ENCODE measurements at regions not wholly inside any gene's neighbourhood (a gene's known extent, or its start where the extent isn't known, plus 50 kb on each side); places are given as distances from the start of the nearest gene placed in this dataset.
A peak's percentile ranks its signal among the peaks of the same experiment; 100 is the strongest.

DNA sequence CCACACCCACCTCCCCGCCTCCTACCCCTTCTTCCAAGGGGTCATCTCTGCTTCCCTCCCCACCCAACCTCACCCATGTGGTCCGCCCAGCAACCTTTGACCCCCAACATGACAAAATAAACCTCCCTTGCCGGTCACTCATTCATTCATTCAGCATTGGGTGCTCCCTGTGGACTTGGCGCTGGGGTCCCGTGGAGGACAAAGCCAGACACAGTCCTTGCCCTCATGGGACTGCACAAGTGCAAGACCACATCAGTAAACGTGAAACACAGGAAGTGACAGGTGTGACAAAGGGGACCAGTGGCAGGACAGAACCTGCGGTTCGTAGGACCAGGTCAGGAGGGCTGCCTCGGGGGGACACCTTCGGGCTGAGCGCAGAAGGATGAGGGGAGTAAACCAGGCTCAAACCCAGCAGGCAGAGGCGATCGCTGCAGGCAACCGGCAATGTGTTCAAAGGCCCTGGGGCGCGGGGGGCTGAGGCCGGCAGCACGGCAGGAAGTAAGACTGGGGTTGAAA lies 185.4 kb downstream of the SEC14L1 start:
- TF ChIP-seq ZNF133 (tag by site-specific recombination; IDR thresholded peaks at IDR 0.05) (no peak), ZNF114 (tag by site-specific recombination; IDR thresholded peaks at IDR 0.05) (no peak), IKZF3 (tag by site-specific recombination; IDR thresholded peaks at IDR 0.05) (no peak), ZNF266 (tag by site-specific recombination; IDR thresholded peaks at IDR 0.05; ENCODE audit: low read depth) (no peak), ZNF623 (tag by site-specific recombination; IDR thresholded peaks at IDR 0.05) (peak; percentile 93), ZNF426 (tag by site-specific recombination; IDR thresholded peaks at IDR 0.05) (no peak)
- TF ChIP-seq, protein P1, sequence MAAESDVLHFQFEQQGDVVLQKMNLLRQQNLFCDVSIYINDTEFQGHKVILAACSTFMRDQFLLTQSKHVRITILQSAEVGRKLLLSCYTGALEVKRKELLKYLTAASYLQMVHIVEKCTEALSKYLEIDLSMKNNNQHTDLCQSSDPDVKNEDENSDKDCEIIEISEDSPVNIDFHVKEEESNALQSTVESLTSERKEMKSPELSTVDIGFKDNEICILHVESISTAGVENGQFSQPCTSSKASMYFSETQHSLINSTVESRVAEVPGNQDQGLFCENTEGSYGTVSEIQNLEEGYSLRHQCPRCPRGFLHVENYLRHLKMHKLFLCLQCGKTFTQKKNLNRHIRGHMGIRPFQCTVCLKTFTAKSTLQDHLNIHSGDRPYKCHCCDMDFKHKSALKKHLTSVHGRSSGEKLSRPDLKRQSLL (tag by site-specific recombination; IDR thresholded peaks at IDR 0.05): no peak
- Histone ChIP-seq H3K36me3 (ENCODE audit: control insufficient read depth in 2 of 2, insufficient read depth in 1 of 2, low read length in 2 of 2) (peaks cover 0 to 3% of the 10 kb centered on the region in 2 experiments; a peak in 1 of 3 replicates), H3K9me3 (ENCODE audit: control insufficient read depth, insufficient read depth, low read depth, low read length) (no peaks in the 10 kb centered on the region), H3K4me1 (ENCODE audit: control insufficient read depth, insufficient read depth, low read length) (peaks cover 6% of the 10 kb centered on the region; the same call in 1 of the 2 replicates), H3K27ac (ENCODE audit: extremely low read depth, low read depth, low read length) (no peak overlapping the region), H3K4me3 (ENCODE audit: low read depth, low read length) (no peak overlapping the region)
- ChIA-PET POLR2A (no interaction called here), CTCF (interaction anchor here (1.0 kb wide), 1 partner anchor 168 kb away, joined by 3 read pairs; no protein-coding TSS in a partner anchor)

- TF ChIP-seq ZNF274 (IDR thresholded peaks at IDR 0.05; ENCODE audit: low read length) (no peak), ZNF274 (tag by site-specific recombination; IDR thresholded peaks at IDR 0.05; ENCODE audit: borderline replicate concordance) (no peak), ZNF394 (tag by site-specific recombination; IDR thresholded peaks at IDR 0.05; ENCODE audit: borderline replicate concordance) (no peak), ZNF626 (tag by site-specific recombination; IDR thresholded peaks at IDR 0.05) (no peak)
- TF ChIP-seq, protein P2, sequence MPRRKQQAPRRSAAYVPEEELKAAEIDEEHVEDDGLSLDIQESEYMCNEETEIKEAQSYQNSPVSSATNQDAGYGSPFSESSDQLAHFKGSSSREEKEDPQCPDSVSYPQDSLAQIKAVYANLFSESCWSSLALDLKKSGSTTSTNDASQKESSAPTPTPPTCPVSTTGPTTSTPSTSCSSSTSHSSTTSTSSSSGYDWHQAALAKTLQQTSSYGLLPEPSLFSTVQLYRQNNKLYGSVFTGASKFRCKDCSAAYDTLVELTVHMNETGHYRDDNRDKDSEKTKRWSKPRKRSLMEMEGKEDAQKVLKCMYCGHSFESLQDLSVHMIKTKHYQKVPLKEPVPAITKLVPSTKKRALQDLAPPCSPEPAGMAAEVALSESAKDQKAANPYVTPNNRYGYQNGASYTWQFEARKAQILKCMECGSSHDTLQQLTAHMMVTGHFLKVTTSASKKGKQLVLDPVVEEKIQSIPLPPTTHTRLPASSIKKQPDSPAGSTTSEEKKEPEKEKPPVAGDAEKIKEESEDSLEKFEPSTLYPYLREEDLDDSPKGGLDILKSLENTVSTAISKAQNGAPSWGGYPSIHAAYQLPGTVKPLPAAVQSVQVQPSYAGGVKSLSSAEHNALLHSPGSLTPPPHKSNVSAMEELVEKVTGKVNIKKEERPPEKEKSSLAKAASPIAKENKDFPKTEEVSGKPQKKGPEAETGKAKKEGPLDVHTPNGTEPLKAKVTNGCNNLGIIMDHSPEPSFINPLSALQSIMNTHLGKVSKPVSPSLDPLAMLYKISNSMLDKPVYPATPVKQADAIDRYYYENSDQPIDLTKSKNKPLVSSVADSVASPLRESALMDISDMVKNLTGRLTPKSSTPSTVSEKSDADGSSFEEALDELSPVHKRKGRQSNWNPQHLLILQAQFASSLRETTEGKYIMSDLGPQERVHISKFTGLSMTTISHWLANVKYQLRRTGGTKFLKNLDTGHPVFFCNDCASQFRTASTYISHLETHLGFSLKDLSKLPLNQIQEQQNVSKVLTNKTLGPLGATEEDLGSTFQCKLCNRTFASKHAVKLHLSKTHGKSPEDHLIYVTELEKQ (tag by site-specific recombination; IDR thresholded peaks at IDR 0.05; ENCODE audit: borderline replicate concordance): no peak
- TF ChIP-seq, protein P3, sequence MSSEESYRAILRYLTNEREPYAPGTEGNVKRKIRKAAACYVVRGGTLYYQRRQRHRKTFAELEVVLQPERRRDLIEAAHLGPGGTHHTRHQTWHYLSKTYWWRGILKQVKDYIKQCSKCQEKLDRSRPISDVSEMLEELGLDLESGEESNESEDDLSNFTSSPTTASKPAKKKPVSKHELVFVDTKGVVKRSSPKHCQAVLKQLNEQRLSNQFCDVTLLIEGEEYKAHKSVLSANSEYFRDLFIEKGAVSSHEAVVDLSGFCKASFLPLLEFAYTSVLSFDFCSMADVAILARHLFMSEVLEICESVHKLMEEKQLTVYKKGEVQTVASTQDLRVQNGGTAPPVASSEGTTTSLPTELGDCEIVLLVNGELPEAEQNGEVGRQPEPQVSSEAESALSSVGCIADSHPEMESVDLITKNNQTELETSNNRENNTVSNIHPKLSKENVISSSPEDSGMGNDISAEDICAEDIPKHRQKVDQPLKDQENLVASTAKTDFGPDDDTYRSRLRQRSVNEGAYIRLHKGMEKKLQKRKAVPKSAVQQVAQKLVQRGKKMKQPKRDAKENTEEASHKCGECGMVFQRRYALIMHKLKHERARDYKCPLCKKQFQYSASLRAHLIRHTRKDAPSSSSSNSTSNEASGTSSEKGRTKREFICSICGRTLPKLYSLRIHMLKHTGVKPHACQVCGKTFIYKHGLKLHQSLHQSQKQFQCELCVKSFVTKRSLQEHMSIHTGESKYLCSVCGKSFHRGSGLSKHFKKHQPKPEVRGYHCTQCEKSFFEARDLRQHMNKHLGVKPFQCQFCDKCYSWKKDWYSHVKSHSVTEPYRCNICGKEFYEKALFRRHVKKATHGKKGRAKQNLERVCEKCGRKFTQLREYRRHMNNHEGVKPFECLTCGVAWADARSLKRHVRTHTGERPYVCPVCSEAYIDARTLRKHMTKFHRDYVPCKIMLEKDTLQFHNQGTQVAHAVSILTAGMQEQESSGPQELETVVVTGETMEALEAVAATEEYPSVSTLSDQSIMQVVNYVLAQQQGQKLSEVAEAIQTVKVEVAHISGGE (tag by site-specific recombination; conservative IDR thresholded peaks at IDR 0.05; ENCODE audit: low read depth): no peak
- TF ChIP-seq, protein P4, sequence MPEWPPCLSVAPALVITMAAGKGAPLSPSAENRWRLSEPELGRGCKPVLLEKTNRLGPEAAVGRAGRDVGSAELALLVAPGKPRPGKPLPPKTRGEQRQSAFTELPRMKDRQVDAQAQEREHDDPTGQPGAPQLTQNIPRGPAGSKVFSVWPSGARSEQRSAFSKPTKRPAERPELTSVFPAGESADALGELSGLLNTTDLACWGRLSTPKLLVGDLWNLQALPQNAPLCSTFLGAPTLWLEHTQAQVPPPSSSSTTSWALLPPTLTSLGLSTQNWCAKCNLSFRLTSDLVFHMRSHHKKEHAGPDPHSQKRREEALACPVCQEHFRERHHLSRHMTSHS (tag by site-specific recombination; IDR thresholded peaks at IDR 0.05): no peak
- Histone ChIP-seq H3K4me1 (ENCODE audit: control insufficient read depth, insufficient read depth, low read length) (peaks cover 7% of the 10 kb centered on the region; the same call in 1 of the 2 replicates), H3K27ac (ENCODE audit: extremely low read depth, low read depth, low read length) (no peak overlapping the region), H3K36me3 (ENCODE audit: control insufficient read depth in 2 of 2, insufficient read depth in 1 of 2, low read length in 2 of 2) (peaks cover 0 to 3% of the 10 kb centered on the region in 2 experiments; a peak in 1 of 3 replicates), H3K9me3 (ENCODE audit: control insufficient read depth, insufficient read depth, low read depth, low read length) (no peaks in the 10 kb centered on the region), H3K4me3 (ENCODE audit: low read depth, low read length) (no peak overlapping the region)
- CTCF ChIA-PET: interaction anchor here (0.6 to 1.0 kb wide), 2 partner anchors 168 to 319 kb away, joined by 3 read pairs; no protein-coding TSS in a partner anchor
- POLR2A ChIA-PET: no interaction called here
Observed at GRCh38 chr17:77326636-77327035, 185.9 kb downstream of the SEC14L1 start.
